Nucleus accumbens (tissue), 56 donors: ENCODE measurements at regions not wholly inside any gene's neighbourhood (a gene's known extent, or its start where the extent isn't known, plus 50 kb on each side); places are given as distances from the start of the nearest gene placed in this dataset.
A peak's percentile ranks its signal among the peaks of the same experiment; 100 is the strongest.

Source experiments
- DNase-seq, 56 donors: peaks; one replicate each; lab custom pipeline; 2025; lab: John Stamatoyannopoulos, UW

DNA sequence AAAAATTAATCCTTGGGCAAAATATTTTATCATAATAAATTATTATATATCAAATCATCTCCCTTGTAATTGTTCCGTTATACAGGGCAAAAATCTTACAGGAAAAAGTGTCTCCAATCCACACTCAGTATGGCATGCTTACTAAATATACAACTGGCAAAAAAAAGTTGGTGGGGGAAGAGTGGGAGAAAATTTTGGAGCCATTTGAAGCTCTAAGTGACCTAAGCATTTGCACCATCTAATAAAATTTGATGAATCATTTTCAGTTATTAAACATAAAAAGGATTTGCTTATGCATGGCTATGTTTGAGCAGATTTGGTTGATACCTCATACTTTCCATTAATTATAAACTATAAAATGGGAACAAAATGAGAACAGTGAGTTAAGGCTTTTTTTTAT lies 68.1 kb upstream of the FAM9C start:
- DNase-seq, result no peak

DNA sequence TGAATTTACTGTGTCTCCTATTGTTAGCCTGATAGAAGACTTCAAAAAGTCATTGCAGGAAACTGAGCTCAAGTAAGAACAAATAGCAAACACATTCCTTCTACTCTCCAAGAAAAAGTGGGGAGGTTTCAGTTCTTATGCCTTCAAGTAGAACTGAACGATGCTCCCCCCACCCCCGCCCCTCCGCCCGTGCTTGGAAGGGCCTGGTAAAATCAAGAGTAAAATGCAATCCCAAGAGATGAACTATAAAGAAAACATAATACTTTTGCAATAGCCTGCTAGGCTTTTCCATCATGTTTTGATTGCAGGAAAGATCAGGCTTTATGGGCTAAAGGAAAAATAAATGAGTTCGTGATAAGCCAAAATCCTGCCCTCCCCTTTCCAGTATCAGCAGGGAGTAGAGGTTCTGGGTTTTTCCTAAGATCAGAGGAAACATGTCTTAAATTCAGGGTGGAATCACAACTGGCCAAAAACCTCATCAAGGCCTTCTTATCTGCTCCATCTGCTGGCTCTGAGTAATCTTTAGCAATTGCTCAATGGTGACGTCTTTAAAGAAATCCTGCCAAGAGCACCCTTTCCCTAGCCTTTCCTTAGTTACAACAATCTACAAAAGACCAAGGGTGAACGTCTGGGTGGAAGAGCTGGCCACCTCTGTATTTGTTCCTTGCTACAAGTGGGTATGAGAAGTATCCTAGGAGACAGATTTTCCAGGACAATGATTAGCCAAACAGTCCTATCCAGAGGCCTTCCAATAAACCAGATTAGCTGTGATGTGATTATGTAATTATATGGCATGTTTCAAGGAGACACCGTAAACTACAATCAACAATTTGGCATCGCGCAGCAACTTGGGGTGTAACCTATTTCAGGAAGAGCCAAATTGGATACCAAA lies 66.3 kb upstream of the FAM9C start:
- DNase-seq, result no peak

DNA sequence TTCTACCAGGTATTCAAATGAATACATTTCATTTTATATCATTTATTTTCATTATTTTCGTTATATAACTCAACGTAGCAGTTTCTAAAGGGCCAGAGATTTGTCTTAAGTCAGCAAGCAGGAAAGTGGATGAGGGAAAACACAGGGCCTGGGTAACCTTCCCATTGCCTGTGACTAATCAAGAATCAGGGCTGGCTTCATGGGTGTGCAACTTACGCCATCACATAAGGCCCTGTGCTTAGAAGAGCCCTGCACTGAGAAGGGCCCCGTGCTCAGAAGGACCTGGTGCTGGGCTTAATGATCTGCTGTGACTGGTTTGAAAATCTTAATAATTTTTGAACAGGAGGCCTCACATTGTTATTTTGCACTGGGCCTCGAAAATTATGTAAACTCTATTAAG lies 65.4 kb upstream of the FAM9C start:
- no peak for DNase-seq

DNA sequence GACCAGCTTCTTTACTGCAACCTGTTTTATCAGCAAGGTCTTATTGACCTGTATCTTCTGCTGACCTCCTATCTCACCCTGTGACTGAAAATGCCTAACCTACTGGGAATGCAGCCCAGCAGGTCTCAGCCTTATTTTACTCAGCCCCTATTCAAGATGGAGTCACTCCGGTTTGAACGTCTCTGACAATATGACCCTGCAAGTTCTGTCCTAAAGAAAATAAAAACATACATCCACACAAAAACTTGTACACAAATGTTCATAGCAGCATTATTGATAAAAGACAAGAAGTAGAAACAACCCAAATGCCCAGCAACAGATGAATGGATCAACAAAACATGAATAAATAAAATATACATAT lies 59.5 kb upstream of the FAM9C start:
- DNase-seq, result no peak

DNA sequence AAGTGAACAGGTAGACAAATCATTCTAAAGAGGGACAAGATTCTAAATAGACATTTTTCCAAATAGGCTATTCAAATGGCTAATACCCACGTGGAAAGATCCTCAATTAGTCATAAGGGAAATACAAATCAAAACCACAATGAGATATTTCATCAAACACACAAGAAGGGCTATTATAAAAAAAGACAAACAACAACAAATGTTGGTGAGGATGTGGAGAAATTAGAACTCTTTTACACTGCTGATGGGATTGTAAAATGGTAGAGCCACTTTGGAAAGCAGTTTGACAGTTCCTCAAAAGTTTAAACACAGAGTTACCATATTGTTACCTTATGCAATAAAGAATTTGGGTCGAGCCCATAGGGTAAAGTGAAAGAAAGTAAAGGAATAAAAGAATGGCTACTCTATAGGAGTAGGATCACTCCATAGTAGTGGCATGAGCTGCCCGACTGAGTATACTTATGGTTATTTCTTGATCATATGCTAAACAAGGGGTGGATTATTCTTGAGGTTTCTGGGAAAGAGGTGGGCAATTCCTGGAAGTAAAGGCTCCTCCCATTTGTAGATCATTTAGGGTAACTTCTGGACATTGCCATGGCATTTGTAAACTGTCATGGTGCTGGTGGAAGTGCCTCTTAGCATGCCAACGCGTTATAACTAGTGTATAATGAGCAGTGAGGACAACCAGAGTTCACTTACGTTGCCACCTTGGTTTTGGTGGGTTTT lies 58.9 kb upstream of the FAM9C start:
- no peak for DNase-seq

DNA sequence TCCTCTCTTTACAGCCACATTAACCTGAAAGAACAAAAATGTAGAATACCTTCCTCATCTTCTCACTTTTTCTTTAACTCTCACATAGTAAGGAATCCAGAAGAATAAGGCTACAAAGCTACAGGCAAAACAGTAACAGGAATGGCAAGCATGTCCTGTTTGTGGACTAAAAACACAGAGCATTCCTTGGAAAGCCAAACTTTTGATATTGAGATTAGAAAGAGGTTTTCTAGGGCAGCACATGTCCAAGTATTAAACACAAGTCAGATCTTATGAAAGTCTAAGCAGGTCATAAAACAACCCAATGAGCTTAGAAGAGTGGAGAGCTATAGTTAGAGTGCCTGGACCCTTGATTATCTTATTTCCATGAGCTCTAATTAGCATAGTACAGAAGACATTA lies 58.2 kb upstream of the FAM9C start:
- DNase-seq, result no peak

DNA sequence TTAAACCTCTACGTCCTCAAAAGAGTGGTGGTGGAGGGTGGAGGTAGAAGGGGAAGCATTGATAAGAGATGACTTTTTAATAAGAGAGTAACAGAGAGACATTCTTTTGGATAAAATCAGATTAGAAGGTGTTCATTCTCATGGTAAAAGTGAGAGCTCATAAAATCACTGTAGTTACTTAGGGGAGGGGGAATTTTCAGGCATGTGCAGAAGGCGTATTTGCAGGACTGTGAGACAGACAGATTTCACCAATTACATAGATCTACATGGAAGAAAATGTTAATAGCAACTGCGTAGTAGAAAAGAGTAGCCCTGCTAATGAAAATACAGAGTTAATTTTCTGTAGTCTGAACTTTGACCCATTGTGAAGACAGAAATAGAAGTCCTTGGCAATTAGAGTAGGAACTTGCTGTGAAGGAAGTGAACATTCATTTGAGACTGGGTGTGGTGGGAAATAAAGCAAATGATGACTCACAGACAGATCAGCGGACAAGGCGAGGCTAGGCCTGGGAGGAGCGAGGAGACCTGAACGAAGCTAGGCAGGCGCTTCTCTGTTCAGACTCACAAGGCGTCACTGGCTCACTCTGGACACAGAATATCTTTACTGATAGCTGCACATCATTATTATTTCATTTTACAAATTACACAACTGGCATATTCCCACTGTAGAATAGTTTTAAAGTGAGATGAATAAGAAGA lies 57.2 kb upstream of the FAM9C start:
- peak in 3 of 56 donors; percentile 0 to 26 (median 3) for DNase-seq

DNA sequence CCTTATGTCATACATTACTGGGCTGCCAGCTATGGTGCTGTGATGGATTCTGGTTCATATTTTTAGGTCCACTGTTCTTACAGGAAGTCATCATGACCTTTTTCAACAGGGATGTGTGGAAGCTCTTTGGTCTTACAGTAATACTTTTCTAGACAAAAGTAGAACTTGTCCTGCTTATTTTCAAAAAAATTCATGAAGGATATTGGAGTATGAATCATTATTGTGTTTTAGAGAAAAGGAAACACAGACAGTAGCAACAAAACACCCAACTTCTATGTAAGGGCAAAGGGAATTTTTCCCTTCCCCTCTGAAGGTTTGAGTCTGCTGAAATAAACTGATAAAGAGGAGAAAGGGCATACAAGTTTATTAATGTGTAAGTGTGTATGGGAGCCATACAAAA lies 54.7 kb upstream of the FAM9C start:
- DNase-seq, result no peak

DNA sequence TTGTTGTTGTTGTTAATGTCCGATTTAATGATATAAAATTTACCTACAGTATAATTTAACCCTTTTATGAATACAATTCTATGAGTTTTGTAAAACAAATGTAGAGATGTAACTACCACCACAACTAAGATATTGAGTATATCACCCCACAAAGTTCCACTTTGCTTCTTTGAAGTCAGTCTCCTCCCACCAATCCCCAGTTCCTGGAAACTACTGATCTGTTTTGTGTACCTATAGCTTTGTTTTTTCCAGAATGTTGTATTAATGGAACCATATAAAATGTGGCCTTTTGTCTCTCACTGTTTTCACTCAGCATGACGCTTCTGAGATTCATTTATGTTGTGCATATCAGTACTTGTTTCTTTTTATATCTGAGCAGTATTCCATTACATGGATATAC lies 52.3 kb upstream of the FAM9C start:
- DNase-seq, result no peak

DNA sequence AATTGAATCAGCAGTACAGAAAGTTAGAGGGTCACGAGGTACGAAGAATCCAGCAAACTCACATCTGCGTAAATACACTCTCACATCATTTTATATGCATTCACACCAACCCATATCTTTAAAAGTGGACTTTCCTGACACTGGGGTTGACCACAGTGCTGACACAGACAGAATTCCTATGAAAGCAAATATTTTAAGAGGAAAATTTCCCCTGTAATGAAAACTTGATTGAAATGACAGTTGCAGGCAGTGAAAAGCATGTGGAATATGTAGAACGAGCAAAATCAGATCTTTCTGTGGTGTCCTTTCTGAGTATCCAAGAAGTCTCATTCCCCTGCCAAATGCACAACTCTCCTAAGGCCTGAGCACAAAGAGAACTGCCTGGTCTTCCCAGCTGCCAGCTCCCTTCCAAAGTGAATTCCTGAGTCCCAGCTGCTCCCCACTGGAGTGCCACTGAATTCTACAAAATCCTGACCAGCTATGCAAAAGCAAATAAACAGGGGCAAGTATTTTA lies 50.5 kb upstream of the FAM9C start:
- DNase-seq, result no peak

DNA sequence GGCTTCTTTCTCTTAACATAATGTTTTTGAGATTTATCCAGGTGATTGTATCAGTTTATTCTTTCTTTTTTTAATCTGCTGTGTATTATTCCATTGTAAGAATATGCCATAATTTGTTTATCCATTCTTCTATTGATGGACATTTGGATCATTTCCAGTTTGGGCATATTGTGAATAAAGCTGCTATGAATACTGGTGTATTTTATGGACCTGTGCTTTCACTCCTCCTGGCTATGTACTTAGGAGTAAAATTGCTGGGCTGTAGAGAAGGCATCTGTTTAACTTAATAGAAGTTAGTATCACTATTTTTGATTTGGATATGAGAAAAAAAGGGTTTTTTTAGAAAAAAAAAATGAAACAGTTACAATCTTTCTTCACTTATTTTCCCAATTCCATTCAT lies 50.0 kb upstream of the FAM9C start:
- no peak for DNase-seq
